GM13977 (cell line): ENCODE measurements at regions not wholly inside any gene's neighbourhood (a gene's known extent, or its start where the extent isn't known, plus 50 kb on each side); places are given as distances from the start of the nearest gene placed in this dataset.

Source experiments
- DNase-seq: peaks from one replicate; pipeline ENCODE4 v3.0.0; 2012; ENCODE audit warnings: low spot score
- CTCF ChIP-seq: IDR thresholded peaks from 2 replicates; pipeline ENCODE4 v1.5.1; 2012; ENCODE audit warnings: mild to moderate bottlenecking, control low read depth; ENCODE audit not compliant: insufficient read depth; ENCODE audit errors: extremely low read depth, missing control alignments
- in situ Hi-C: fragments of 300-500 bp; cut with MboI; formaldehyde crosslinking; loops from one replicate; pipeline ENCODE4 v1.12.0; 2022; ENCODE audit warnings: low sequenced_read_pairs, low pct_unique_long_range_greater_than_20kb, mixed read lengths, inconsistent platforms; ENCODE audit not compliant: unreplicated experiment

- in situ Hi-C loops, result no loop called here
- TF ChIP-seq CTCF, result no peak
- DNase-seq, result no peak
Measured at GRCh38 chr6:137762168-137763090, 104.6 kb upstream of the TNFAIP3 start.

- TF ChIP-seq CTCF, result no peak
- in situ Hi-C loops, result no loop called here
- DNase-seq, result no peak
Measured at GRCh38 chr6:137763436-137763835, 103.6 kb upstream of the TNFAIP3 start.

GRCh38 chr6:137763886-137764285, 103.2 kb upstream of the TNFAIP3 start:
- in situ Hi-C loops, result no loop called here
- DNase-seq, result no peak
- TF ChIP-seq CTCF, result no peak

- no peak for DNase-seq
- TF ChIP-seq CTCF, result no peak
- in situ Hi-C loops, result no loop called here
Measured at GRCh38 chr6:137764464-137764863, 102.6 kb upstream of the TNFAIP3 start.

- TF ChIP-seq CTCF, result no peak
- no peak for DNase-seq
- in situ Hi-C loops, result no loop called here
Measured at GRCh38 chr6:137765059-137765458, 102.0 kb upstream of the TNFAIP3 start.

- DNase-seq, result no peak
- in situ Hi-C loops, result no loop called here
- TF ChIP-seq CTCF, result no peak
Measured at GRCh38 chr6:137766596-137767370, 100.3 kb upstream of the TNFAIP3 start.
